ENCODE measurements at regions not wholly inside any gene's neighbourhood (a gene's known extent, or its start where the extent isn't known, plus 50 kb on each side); places are given as distances from the start of the nearest gene placed in this dataset.

DNA sequence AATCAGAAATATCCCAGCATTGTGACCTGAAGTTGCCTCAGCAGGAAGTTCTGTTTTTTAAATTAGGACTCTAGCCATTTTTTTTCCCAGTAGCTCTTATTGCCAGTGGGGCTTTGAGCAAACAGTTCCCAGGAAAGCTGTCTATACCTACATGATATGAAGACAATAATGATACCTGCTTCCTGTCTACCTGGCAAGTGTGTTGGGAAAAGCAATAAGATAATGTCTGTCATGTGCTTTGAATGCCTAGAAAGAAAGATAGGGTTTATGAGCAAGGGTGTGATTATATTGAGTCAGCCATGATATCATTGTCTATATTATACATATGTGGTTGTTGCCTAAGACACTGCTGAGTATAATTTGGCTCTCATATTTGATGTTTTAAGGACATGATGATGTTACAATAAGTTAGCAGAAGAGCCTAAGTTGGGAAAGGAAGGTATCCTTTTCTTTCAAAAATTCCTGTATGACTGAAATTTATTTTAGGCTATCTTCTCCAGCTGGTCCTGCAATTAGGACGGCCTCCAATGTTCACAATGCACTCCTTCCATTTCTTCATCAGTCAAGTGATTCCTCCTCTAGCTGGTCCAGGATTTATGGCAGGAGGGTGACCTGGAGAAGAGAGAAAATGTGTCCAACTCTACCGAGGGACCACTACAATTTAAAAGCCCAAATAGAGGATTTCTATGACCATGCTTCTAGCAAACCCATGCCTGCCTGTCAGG, 99.6 kb upstream of the CDC42BPA start:
- H3K9me1 ChIP-seq (ENCODE audit: control insufficient read depth, insufficient read depth, low read length), result no peaks in the 10 kb centered on the region
- no TSS peak for BruUV-seq (replicated peaks)
- TF ChIP-seq ZNF175 (CRISPR knock-in tag; IDR thresholded peaks at IDR 0.05; ENCODE audit: low read depth) (peak; percentile 66), GTF2E2 (tag; IDR thresholded peaks at IDR 0.05) (no peak), KAT7 (CRISPR knock-in tag; IDR thresholded peaks at IDR 0.05; ENCODE audit: borderline replicate concordance) (no peak), CEBPG (CRISPR knock-in tag; IDR thresholded peaks at IDR 0.05) (no peak), CEBPG (tag; conservative IDR thresholded peaks at IDR 0.05 in 1 of 2, IDR thresholded peaks at IDR 0.05 in 1 of 2) (peak in 1 of 2 experiments; percentile 77; a peak in 2 of 4 replicates)
- TF ChIP-seq, protein P1, sequence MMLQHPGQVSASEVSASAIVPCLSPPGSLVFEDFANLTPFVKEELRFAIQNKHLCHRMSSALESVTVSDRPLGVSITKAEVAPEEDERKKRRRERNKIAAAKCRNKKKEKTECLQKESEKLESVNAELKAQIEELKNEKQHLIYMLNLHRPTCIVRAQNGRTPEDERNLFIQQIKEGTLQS (IDR thresholded peaks at IDR 0.05), result peak; percentile 21; the same call in 1 of the 2 replicates
- TF ChIP-seq, protein P1 (CRISPR knock-in tag; conservative IDR thresholded peaks at IDR 0.05), result no peak
- FAIRE-seq (no peak), DNase-seq (ENCODE audit: extremely low read depth in 1 of 4, low spot score in 3 of 4) (no peak), ATAC-seq (no peak)
- H3K27ac ChIP-seq (ENCODE audit: extremely low read depth, low read depth, low read length), result no peak overlapping the region
- in situ Hi-C loops (cut with MboI) (no loop called here), intact Hi-C loops (cut with micrococcal nuclease) (no loop called here)
- H3K9me3 ChIP-seq (replicated peaks; ENCODE audit: control insufficient read depth, insufficient read depth, low read depth, low read length), result no peaks in the 10 kb centered on the region
- no peaks in the 10 kb centered on the region for H3K36me3 ChIP-seq (ENCODE audit: control insufficient read depth, insufficient read depth, low read length)
- no peaks in the 10 kb centered on the region for H4K20me1 ChIP-seq (replicated peaks; ENCODE audit: control insufficient read depth, insufficient read depth, low read length)
- H3K79me2 ChIP-seq (ENCODE audit: control insufficient read depth, insufficient read depth, low read length), result no peaks in the 10 kb centered on the region
- no peak overlapping the region for H3K9ac ChIP-seq (ENCODE audit: insufficient read depth in 1 of 2, low read depth in 2 of 2, low read length in 2 of 2)
- H3K4me2 ChIP-seq (ENCODE audit: insufficient read depth, low read length), result no peak overlapping the region
- no peaks in the 10 kb centered on the region for H3K27me3 ChIP-seq (ENCODE audit: control insufficient read depth in 2 of 2, insufficient read depth in 2 of 2, low read length in 2 of 2)
- ChIA-PET POLR2A (interaction anchor here (0.7 to 1.3 kb wide), 4 partner anchors 9 to 99 kb away, joined by 3 to 5 read pairs (median 3); no protein-coding TSS in a partner anchor), CTCF (ENCODE audit: low intra/inter-chr PET ratio) (no interaction called here)
- WGBS (ENCODE audit: insufficient coverage, low coverage, missing lambda C conversion rate), result 49% methylated on average over 2 of the region's 2 CpGs
- no peak overlapping the region for H2AFZ ChIP-seq (ENCODE audit: low read depth, low read length)
- H3K4me1 ChIP-seq (replicated peaks in 1 of 2; ENCODE audit: control insufficient read depth in 2 of 2, insufficient read depth in 2 of 2, low read length in 2 of 2), result peaks cover 0 to 4% of the 10 kb centered on the region in 2 experiments; a peak in 3 of 5 replicates
- no peak overlapping the region for H3K4me3 ChIP-seq
